ENCODE measurements at regions not wholly inside any gene's neighbourhood (a gene's known extent, or its start where the extent isn't known, plus 50 kb on each side); places are given as distances from the start of the nearest gene placed in this dataset.

- no peak for TF ChIP-seq CTCF (IDR thresholded peaks at IDR 0.05 in 2 of 3, conservative IDR thresholded peaks at IDR 0.05 in 1 of 3; ENCODE audit: insufficient read depth in 2 of 3, low read depth in 1 of 3, low read length in 3 of 3)
- no peak for TF ChIP-seq EZH2 (IDR thresholded peaks at IDR 0.05; ENCODE audit: borderline replicate concordance, low read depth, low read length)
- TF ChIP-seq SIN3A (IDR thresholded peaks at IDR 0.05; ENCODE audit: borderline replicate concordance in 2 of 2, control insufficient read depth in 1 of 2, low read depth in 2 of 2, low read length in 2 of 2) = no peak
- TF ChIP-seq CHD7 (IDR thresholded peaks at IDR 0.05; ENCODE audit: low read depth, low read length) = no peak
Observed at GRCh38 chr1:217274927-217275654, 355.8 kb downstream of the GPATCH2 start.
